Karpas-422 (cell line): ENCODE measurements at regions not wholly inside any gene's neighbourhood (a gene's known extent, or its start where the extent isn't known, plus 50 kb on each side); places are given as distances from the start of the nearest gene placed in this dataset.

Source experiments
- DNase-seq: peaks from one replicate; pipeline ENCODE4 v3.0.0-alpha.2; 2015
- H2AFZ ChIP-seq: fragments of 200-600 bp; sonication (generic); 2 replicates; pipeline ENCODE4 v1.6.1; 2014; ENCODE audit warnings: antibody characterized with exemption, low read length, mixed read lengths
- H3K27ac ChIP-seq: fragments of 200-600 bp; sonication (generic); 2 replicates; pipeline ENCODE4 v1.5.1; 2014; ENCODE audit warnings: mild to moderate bottlenecking, low read length, moderate library complexity
- H3K27me3 ChIP-seq: fragments of 200-600 bp; sonication (generic); 2 replicates; pipeline ENCODE4 v1.6.1; 2014; ENCODE audit warnings: low read length, mixed read lengths
- H3K36me3 ChIP-seq: fragments of 200-600 bp; sonication (generic); 2 replicates; pipeline ENCODE4 v1.6.1; 2014; ENCODE audit warnings: low read length, mixed read lengths; ENCODE audit not compliant: insufficient read depth
- H3K4me1 ChIP-seq: fragments of 200-600 bp; sonication (generic); 2 replicates; pipeline ENCODE4 v1.6.1; 2014; ENCODE audit warnings: mild to moderate bottlenecking, low read length, mixed read lengths
- H3K4me2 ChIP-seq: fragments of 200-600 bp; sonication (generic); 2 replicates; pipeline ENCODE4 v1.6.1; 2014; ENCODE audit warnings: low read length, low read depth, mild to moderate bottlenecking; ENCODE audit not compliant: poor library complexity, severe bottlenecking
- H3K4me3 ChIP-seq: fragments of 200-600 bp; sonication (generic); 2 replicates; pipeline ENCODE4 v1.5.1; 2014; ENCODE audit warnings: mild to moderate bottlenecking, antibody characterized with exemption, low read length, mixed read lengths
- H3K79me2 ChIP-seq: fragments of 200-600 bp; sonication (generic); 2 replicates; pipeline ENCODE4 v1.6.1; 2014; ENCODE audit warnings: mild to moderate bottlenecking, low read length, mixed read lengths
- H3K9ac ChIP-seq: fragments of 200-600 bp; sonication (generic); 2 replicates; pipeline ENCODE4 v1.6.0; 2014; ENCODE audit warnings: low read length
- H3K9me2 ChIP-seq: fragments of 200-600 bp; sonication (generic), shearing (Covaris generic); replicated peaks from 2 replicates; pipeline ENCODE4 v1.6.0; 2014; ENCODE audit warnings: mild to moderate bottlenecking, low read length, moderate library complexity; ENCODE audit not compliant: insufficient read depth
- H3K9me3 ChIP-seq: fragments of 300-700, 200-600 bp; sonication (generic); 2 replicates; pipeline ENCODE4 v1.6.1; 2014; ENCODE audit warnings: low read length, mixed read lengths
- H4K20me1 ChIP-seq: fragments of 200-600 bp; sonication (generic); 2 replicates; pipeline ENCODE4 v1.6.1; 2014; ENCODE audit warnings: mild to moderate bottlenecking, antibody characterized with exemption, low read length, low read depth; ENCODE audit not compliant: insufficient read depth

GRCh38 chr16:86962259-86962658 lies 354.9 kb downstream of the C16orf95 start:
- DNase-seq: no peak
- Histone ChIP-seq H3K4me1 (no peaks in the 10 kb centered on the region), H3K27ac (no peak overlapping the region), H3K9ac (no peak overlapping the region), H3K27me3 (no peaks in the 10 kb centered on the region), H3K36me3 (no peaks in the 10 kb centered on the region), H3K4me2 (no peak overlapping the region), H3K4me3 (no peak overlapping the region), H2AFZ (no peak overlapping the region), H3K9me2 (no peaks in the 10 kb centered on the region), H3K9me3 (no peaks in the 10 kb centered on the region), H4K20me1 (no peaks in the 10 kb centered on the region), H3K79me2 (no peaks in the 10 kb centered on the region)

GRCh38 chr16:86962913-86963312 lies 354.3 kb downstream of the C16orf95 start:
- Histone ChIP-seq H2AFZ (no peak overlapping the region), H3K4me2 (no peak overlapping the region)

GRCh38 chr16:86963600-86964575 lies 353.3 kb downstream of the C16orf95 start:
- H3K9me3 ChIP-seq: no peaks in the 10 kb centered on the region
- H2AFZ ChIP-seq: no peak overlapping the region
- no peaks in the 10 kb centered on the region for H3K27me3 ChIP-seq
- H3K36me3 ChIP-seq: no peaks in the 10 kb centered on the region
- H3K4me1 ChIP-seq: no peaks in the 10 kb centered on the region
- H3K79me2 ChIP-seq: no peaks in the 10 kb centered on the region
- H3K4me2 ChIP-seq: no peak overlapping the region
- no peak overlapping the region for H3K27ac ChIP-seq
- no peaks in the 10 kb centered on the region for H4K20me1 ChIP-seq
- H3K9ac ChIP-seq: no peak overlapping the region
- no peak overlapping the region for H3K4me3 ChIP-seq
- no peak for DNase-seq
- H3K9me2 ChIP-seq: no peaks in the 10 kb centered on the region

More at GRCh38 chr16:86962913-86963312, 354.3 kb downstream of the C16orf95 start:
- H3K27ac ChIP-seq: no peak overlapping the region
- no peaks in the 10 kb centered on the region for H3K9me2 ChIP-seq
- H3K9ac ChIP-seq: no peak overlapping the region
- no peaks in the 10 kb centered on the region for H4K20me1 ChIP-seq
- no peaks in the 10 kb centered on the region for H3K79me2 ChIP-seq
- no peak overlapping the region for H3K4me3 ChIP-seq
- no peaks in the 10 kb centered on the region for H3K27me3 ChIP-seq
- H3K9me3 ChIP-seq: no peaks in the 10 kb centered on the region
- no peak for DNase-seq
- no peaks in the 10 kb centered on the region for H3K4me1 ChIP-seq
- H3K36me3 ChIP-seq: no peaks in the 10 kb centered on the region

GRCh38 chr16:86964796-86965241 lies 352.4 kb downstream of the C16orf95 start:
- H3K27me3 ChIP-seq: no peaks in the 10 kb centered on the region
- no peak for DNase-seq
- no peaks in the 10 kb centered on the region for H3K9me3 ChIP-seq
- H4K20me1 ChIP-seq: no peaks in the 10 kb centered on the region
- no peak overlapping the region for H3K27ac ChIP-seq
- H3K9ac ChIP-seq: no peak overlapping the region
- H3K36me3 ChIP-seq: no peaks in the 10 kb centered on the region
- no peak overlapping the region for H3K4me2 ChIP-seq
- H3K4me3 ChIP-seq: no peak overlapping the region
- no peak overlapping the region for H2AFZ ChIP-seq
- no peaks in the 10 kb centered on the region for H3K79me2 ChIP-seq
- no peaks in the 10 kb centered on the region for H3K4me1 ChIP-seq
- H3K9me2 ChIP-seq: no peaks in the 10 kb centered on the region

- H3K36me3 ChIP-seq: no peaks in the 10 kb centered on the region
- no peaks in the 10 kb centered on the region for H3K27me3 ChIP-seq
- no peaks in the 10 kb centered on the region for H3K9me3 ChIP-seq
- H3K4me3 ChIP-seq: no peak overlapping the region
- no peak for DNase-seq
- no peaks in the 10 kb centered on the region for H3K9me2 ChIP-seq
- H3K9ac ChIP-seq: no peak overlapping the region
- H3K79me2 ChIP-seq: no peaks in the 10 kb centered on the region
- no peak overlapping the region for H3K4me2 ChIP-seq
- no peaks in the 10 kb centered on the region for H4K20me1 ChIP-seq
- no peak overlapping the region for H3K27ac ChIP-seq
- no peak overlapping the region for H2AFZ ChIP-seq
- no peaks in the 10 kb centered on the region for H3K4me1 ChIP-seq
These were observed 351.9 kb downstream of the C16orf95 start for GRCh38 chr16:86965331-86965730.

GRCh38 chr16:86965840-86966550 lies 351.2 kb downstream of the C16orf95 start:
- no peaks in the 10 kb centered on the region for H3K9me3 ChIP-seq
- no peaks in the 10 kb centered on the region for H3K36me3 ChIP-seq
- H3K9ac ChIP-seq: no peak overlapping the region
- no peaks in the 10 kb centered on the region for H4K20me1 ChIP-seq
- no peaks in the 10 kb centered on the region for H3K4me1 ChIP-seq
- no peaks in the 10 kb centered on the region for H3K27me3 ChIP-seq
- H3K4me2 ChIP-seq: no peak overlapping the region
- H3K79me2 ChIP-seq: no peaks in the 10 kb centered on the region
- H3K4me3 ChIP-seq: no peak overlapping the region
- no peaks in the 10 kb centered on the region for H3K9me2 ChIP-seq
- DNase-seq: no peak
- H3K27ac ChIP-seq: no peak overlapping the region
- H2AFZ ChIP-seq: no peak overlapping the region

GRCh38 chr16:86966777-86967176 lies 350.4 kb downstream of the C16orf95 start:
- Histone ChIP-seq H3K4me1 (no peaks in the 10 kb centered on the region), H2AFZ (no peak overlapping the region), H3K36me3 (no peaks in the 10 kb centered on the region), H4K20me1 (no peaks in the 10 kb centered on the region), H3K9ac (no peak overlapping the region), H3K9me2 (no peaks in the 10 kb centered on the region), H3K4me2 (no peak overlapping the region), H3K9me3 (no peaks in the 10 kb centered on the region), H3K79me2 (no peaks in the 10 kb centered on the region), H3K27me3 (no peaks in the 10 kb centered on the region), H3K4me3 (no peak overlapping the region), H3K27ac (no peak overlapping the region)
- no peak for DNase-seq

GRCh38 chr16:86968866-86969265 lies 348.3 kb downstream of the C16orf95 start:
- H3K9me3 ChIP-seq: no peaks in the 10 kb centered on the region
- H4K20me1 ChIP-seq: no peaks in the 10 kb centered on the region
- no peak overlapping the region for H3K27ac ChIP-seq
- no peak for DNase-seq
- H3K4me3 ChIP-seq: no peak overlapping the region
- H2AFZ ChIP-seq: no peak overlapping the region
- no peaks in the 10 kb centered on the region for H3K9me2 ChIP-seq
- no peaks in the 10 kb centered on the region for H3K27me3 ChIP-seq
- H3K4me2 ChIP-seq: no peak overlapping the region
- no peak overlapping the region for H3K9ac ChIP-seq
- H3K79me2 ChIP-seq: no peaks in the 10 kb centered on the region
- H3K4me1 ChIP-seq: no peaks in the 10 kb centered on the region
- H3K36me3 ChIP-seq: no peaks in the 10 kb centered on the region
